H1 (cell line): ENCODE measurements at regions not wholly inside any gene's neighbourhood (a gene's known extent, or its start where the extent isn't known, plus 50 kb on each side); places are given as distances from the start of the nearest gene placed in this dataset.

Experiments used
- BCL11A ChIP-seq, 2 experiments: IDR thresholded peaks; one replicate each; pipeline ENCODE4 v1.6.1; 2011; ENCODE audit warnings: low read depth in 2 of 2, low read length in 2 of 2, mild to moderate bottlenecking in 2 of 2
- CHD2 ChIP-seq: IDR thresholded peaks from 2 replicates; pipeline ENCODE4 v1.6.1; 2012; ENCODE audit warnings: low read length, improper control_type of control experiment
- EP300 ChIP-seq, 2 experiments: IDR thresholded peaks; 1 replicate in 1 of 2; 2 replicates in 1 of 2; pipeline ENCODE4 v1.6.1; 2011 to 2012; ENCODE audit warnings: low read depth in 2 of 2, low read length in 2 of 2, mild to moderate bottlenecking in 2 of 2, borderline replicate concordance in 1 of 2, inconsistent platforms in 1 of 2, moderate library complexity in 1 of 2
- FOSL1 ChIP-seq: IDR thresholded peaks from 2 replicates; pipeline ENCODE4 v1.6.1; 2011; ENCODE audit warnings: mild to moderate bottlenecking, low read depth, low read length, moderate library complexity; ENCODE audit not compliant: insufficient read depth
- HDAC2 ChIP-seq, 2 experiments: fragments of 300-600 bp in 1 of 2; sonication (generic) in 1 of 2; IDR thresholded peaks; 2 replicates each; pipeline ENCODE4 v1.6.1; 2011 to 2012; ENCODE audit warnings: low read depth in 2 of 2, low read length in 2 of 2, mild to moderate bottlenecking in 2 of 2, moderate library complexity in 2 of 2, borderline replicate concordance in 1 of 2, inconsistent platforms in 1 of 2
- KDM5A ChIP-seq: fragments of 200-600 bp; IDR thresholded peaks from 2 replicates; pipeline ENCODE4 v1.7.1; 2012; ENCODE audit warnings: mild to moderate bottlenecking, low read length, inconsistent platforms, mixed read lengths
- TF ChIP-seq, protein P1 (sequence below): fragments of 300-600 bp; sonication (generic); IDR thresholded peaks from 2 replicates; pipeline ENCODE4 v1.7.1; 2012; ENCODE audit warnings: low read length, moderate library complexity, mild to moderate bottlenecking, inconsistent platforms; ENCODE audit not compliant: insufficient replicate concordance
- TF ChIP-seq, protein P2 (sequence below): IDR thresholded peaks from 2 replicates; pipeline ENCODE4 v1.6.1; 2011; ENCODE audit warnings: low read depth, mild to moderate bottlenecking, low read length; ENCODE audit not compliant: insufficient read depth
- TF ChIP-seq, protein P3 (sequence below): IDR thresholded peaks from 2 replicates; pipeline ENCODE4 v1.6.1; 2012; ENCODE audit warnings: low read length, inconsistent platforms

DNA sequence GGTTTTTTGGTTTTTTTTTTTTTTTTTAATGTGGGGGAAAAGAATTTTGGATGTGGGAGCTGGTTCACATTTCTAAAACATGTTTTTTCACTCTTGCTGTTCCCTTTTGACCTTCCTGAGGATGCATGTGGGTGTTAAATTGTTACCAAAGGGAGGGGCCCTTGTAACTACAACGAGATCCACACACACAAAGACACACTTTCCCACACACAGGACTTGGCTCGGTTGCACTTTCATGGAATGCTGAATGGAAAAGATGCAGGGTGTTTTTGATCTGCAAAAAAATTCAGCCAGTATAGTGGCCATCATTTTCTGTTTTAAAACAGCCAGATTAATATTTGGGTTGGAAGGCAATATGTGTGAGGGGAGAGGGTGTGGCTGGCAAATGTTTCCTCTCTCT is 576.9 kb downstream of the EBF1 start (continued):
- TF ChIP-seq, protein P1, sequence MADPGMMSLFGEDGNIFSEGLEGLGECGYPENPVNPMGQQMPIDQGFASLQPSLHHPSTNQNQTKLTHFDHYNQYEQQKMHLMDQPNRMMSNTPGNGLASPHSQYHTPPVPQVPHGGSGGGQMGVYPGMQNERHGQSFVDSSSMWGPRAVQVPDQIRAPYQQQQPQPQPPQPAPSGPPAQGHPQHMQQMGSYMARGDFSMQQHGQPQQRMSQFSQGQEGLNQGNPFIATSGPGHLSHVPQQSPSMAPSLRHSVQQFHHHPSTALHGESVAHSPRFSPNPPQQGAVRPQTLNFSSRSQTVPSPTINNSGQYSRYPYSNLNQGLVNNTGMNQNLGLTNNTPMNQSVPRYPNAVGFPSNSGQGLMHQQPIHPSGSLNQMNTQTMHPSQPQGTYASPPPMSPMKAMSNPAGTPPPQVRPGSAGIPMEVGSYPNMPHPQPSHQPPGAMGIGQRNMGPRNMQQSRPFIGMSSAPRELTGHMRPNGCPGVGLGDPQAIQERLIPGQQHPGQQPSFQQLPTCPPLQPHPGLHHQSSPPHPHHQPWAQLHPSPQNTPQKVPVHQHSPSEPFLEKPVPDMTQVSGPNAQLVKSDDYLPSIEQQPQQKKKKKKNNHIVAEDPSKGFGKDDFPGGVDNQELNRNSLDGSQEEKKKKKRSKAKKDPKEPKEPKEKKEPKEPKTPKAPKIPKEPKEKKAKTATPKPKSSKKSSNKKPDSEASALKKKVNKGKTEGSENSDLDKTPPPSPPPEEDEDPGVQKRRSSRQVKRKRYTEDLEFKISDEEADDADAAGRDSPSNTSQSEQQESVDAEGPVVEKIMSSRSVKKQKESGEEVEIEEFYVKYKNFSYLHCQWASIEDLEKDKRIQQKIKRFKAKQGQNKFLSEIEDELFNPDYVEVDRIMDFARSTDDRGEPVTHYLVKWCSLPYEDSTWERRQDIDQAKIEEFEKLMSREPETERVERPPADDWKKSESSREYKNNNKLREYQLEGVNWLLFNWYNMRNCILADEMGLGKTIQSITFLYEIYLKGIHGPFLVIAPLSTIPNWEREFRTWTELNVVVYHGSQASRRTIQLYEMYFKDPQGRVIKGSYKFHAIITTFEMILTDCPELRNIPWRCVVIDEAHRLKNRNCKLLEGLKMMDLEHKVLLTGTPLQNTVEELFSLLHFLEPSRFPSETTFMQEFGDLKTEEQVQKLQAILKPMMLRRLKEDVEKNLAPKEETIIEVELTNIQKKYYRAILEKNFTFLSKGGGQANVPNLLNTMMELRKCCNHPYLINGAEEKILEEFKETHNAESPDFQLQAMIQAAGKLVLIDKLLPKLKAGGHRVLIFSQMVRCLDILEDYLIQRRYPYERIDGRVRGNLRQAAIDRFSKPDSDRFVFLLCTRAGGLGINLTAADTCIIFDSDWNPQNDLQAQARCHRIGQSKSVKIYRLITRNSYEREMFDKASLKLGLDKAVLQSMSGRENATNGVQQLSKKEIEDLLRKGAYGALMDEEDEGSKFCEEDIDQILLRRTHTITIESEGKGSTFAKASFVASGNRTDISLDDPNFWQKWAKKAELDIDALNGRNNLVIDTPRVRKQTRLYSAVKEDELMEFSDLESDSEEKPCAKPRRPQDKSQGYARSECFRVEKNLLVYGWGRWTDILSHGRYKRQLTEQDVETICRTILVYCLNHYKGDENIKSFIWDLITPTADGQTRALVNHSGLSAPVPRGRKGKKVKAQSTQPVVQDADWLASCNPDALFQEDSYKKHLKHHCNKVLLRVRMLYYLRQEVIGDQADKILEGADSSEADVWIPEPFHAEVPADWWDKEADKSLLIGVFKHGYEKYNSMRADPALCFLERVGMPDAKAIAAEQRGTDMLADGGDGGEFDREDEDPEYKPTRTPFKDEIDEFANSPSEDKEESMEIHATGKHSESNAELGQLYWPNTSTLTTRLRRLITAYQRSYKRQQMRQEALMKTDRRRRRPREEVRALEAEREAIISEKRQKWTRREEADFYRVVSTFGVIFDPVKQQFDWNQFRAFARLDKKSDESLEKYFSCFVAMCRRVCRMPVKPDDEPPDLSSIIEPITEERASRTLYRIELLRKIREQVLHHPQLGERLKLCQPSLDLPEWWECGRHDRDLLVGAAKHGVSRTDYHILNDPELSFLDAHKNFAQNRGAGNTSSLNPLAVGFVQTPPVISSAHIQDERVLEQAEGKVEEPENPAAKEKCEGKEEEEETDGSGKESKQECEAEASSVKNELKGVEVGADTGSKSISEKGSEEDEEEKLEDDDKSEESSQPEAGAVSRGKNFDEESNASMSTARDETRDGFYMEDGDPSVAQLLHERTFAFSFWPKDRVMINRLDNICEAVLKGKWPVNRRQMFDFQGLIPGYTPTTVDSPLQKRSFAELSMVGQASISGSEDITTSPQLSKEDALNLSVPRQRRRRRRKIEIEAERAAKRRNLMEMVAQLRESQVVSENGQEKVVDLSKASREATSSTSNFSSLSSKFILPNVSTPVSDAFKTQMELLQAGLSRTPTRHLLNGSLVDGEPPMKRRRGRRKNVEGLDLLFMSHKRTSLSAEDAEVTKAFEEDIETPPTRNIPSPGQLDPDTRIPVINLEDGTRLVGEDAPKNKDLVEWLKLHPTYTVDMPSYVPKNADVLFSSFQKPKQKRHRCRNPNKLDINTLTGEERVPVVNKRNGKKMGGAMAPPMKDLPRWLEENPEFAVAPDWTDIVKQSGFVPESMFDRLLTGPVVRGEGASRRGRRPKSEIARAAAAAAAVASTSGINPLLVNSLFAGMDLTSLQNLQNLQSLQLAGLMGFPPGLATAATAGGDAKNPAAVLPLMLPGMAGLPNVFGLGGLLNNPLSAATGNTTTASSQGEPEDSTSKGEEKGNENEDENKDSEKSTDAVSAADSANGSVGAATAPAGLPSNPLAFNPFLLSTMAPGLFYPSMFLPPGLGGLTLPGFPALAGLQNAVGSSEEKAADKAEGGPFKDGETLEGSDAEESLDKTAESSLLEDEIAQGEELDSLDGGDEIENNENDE = no peak
- TF ChIP-seq BCL11A (IDR thresholded peaks at IDR 0.05; ENCODE audit: low read depth in 2 of 2, low read length in 2 of 2) = no peak
- no peak for TF ChIP-seq KDM5A
- TF ChIP-seq, protein P2, sequence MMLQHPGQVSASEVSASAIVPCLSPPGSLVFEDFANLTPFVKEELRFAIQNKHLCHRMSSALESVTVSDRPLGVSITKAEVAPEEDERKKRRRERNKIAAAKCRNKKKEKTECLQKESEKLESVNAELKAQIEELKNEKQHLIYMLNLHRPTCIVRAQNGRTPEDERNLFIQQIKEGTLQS = no peak
- no peak for TF ChIP-seq CHD2
- TF ChIP-seq HDAC2 (IDR thresholded peaks at IDR 0.05; ENCODE audit: borderline replicate concordance in 1 of 2, low read depth in 2 of 2, low read length in 2 of 2) = no peak
- TF ChIP-seq FOSL1 = no peak
- TF ChIP-seq, protein P3, sequence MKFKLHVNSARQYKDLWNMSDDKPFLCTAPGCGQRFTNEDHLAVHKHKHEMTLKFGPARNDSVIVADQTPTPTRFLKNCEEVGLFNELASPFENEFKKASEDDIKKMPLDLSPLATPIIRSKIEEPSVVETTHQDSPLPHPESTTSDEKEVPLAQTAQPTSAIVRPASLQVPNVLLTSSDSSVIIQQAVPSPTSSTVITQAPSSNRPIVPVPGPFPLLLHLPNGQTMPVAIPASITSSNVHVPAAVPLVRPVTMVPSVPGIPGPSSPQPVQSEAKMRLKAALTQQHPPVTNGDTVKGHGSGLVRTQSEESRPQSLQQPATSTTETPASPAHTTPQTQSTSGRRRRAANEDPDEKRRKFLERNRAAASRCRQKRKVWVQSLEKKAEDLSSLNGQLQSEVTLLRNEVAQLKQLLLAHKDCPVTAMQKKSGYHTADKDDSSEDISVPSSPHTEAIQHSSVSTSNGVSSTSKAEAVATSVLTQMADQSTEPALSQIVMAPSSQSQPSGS = no peak
- no peak for TF ChIP-seq EP300 (IDR thresholded peaks at IDR 0.05; ENCODE audit: borderline replicate concordance in 1 of 2, low read depth in 2 of 2, low read length in 2 of 2)
